ENCODE measurements at regions not wholly inside any gene's neighbourhood (a gene's known extent, or its start where the extent isn't known, plus 50 kb on each side); places are given as distances from the start of the nearest gene placed in this dataset.

DNA sequence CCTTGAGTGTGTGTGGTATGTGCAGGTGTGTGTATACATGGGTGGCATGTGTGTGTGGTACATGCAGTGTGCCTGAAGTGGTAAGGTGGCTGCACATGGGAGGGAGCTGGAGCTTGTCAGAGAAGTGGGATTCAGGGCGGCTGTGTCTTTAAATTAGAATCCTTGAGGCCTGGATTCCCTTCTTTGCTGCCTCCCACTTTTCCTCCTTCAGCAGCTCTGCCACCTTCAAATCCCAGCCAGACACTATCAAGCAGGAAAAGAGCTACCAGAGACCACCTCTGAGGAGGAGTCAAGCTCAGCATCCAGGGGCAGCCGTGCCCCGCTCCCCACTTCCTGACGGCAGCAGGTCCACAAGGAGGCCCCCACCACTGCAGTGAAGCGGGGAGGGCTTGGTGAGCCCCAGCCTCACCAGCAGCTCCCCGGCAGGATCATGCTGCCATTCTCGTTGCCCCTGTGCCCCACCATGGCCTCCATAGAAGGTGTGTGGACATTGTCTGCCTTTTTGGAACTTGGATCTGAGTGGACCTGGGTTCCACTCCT is 131.0 kb upstream of the MLN start:
- Histone ChIP-seq H3K27ac (ENCODE audit: low read length) (no peak overlapping the region), H3K4me1 (ENCODE audit: control insufficient read depth, insufficient read depth, low read length) (peaks cover 3% of the 10 kb centered on the region), H3K9ac (ENCODE audit: low read length in 2 of 2) (no peak overlapping the region), H3K4me3 (ENCODE audit: low read length in 2 of 2) (no peak overlapping the region), H3K27me3 (ENCODE audit: control insufficient read depth in 1 of 2, insufficient read depth in 2 of 2, low read length in 2 of 2) (peaks cover 0 to 10% of the 10 kb centered on the region in 2 donors), H3K9me3 (ENCODE audit: control insufficient read depth in 2 of 2, low read length in 2 of 2) (peaks cover 0 to 3% of the 10 kb centered on the region in 2 donors), H3K36me3 (ENCODE audit: control insufficient read depth in 2 of 2, insufficient read depth in 2 of 2, low read length in 2 of 2) (no peaks in the 10 kb centered on the region)

DNA sequence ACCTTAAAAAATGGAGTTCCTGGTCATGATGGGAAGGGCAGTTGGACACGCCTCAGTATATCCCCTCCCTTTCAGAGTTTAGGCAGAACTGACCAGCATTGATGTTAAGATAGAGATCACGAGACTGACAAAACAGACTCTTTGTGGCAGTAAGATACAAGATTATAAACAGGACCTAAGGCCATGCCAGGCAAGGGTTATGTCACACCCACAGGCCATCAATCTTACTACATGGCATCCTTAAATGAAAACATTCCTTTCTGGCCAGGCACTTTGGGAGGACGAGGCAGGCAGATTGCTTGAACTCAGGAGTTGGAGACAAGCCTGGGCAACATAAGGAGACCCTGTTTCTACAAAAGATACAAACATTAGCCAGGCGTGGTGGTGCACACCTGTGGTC is 129.3 kb upstream of the MLN start:
- Histone ChIP-seq H3K36me3 (ENCODE audit: control insufficient read depth in 2 of 2, insufficient read depth in 2 of 2, low read length in 2 of 2) (no peaks in the 10 kb centered on the region), H3K4me1 (ENCODE audit: control insufficient read depth, insufficient read depth, low read length) (peaks cover 3% of the 10 kb centered on the region), H3K4me3 (ENCODE audit: low read length in 2 of 2) (no peak overlapping the region), H3K9ac (ENCODE audit: low read length in 2 of 2) (no peak overlapping the region), H3K9me3 (ENCODE audit: control insufficient read depth in 2 of 2, low read length in 2 of 2) (peaks cover 0 to 3% of the 10 kb centered on the region in 2 donors), H3K27me3 (ENCODE audit: control insufficient read depth in 1 of 2, insufficient read depth in 2 of 2, low read length in 2 of 2) (peaks cover 0 to 10% of the 10 kb centered on the region in 2 donors), H3K27ac (ENCODE audit: low read length) (no peak overlapping the region)

DNA sequence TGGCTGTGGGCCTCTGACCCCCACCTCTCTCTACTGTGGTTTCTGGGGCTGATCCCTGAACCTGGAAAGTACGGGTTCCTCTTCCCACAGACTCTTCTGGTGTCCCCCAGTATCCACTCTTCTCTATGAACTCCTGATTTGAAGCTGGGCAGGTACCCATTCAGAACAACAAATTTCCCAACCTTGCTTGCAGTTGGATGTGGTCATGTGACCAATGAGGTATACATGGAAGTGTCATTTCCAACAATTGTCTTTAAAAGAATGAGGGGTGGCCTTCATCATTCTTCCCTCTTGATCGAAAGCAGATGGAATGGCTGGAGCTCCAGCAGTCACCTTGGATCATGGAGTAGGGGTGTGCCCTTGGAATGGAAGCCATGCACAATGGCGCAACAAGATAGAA is 128.0 kb upstream of the MLN start:
- peaks cover 0 to 7% of the 10 kb centered on the region in 2 donors for H3K27me3 ChIP-seq (ENCODE audit: control insufficient read depth in 1 of 2, insufficient read depth in 2 of 2, low read length in 2 of 2)
- H3K9ac ChIP-seq (ENCODE audit: low read length in 2 of 2): no peak overlapping the region
- H3K36me3 ChIP-seq (ENCODE audit: control insufficient read depth in 2 of 2, insufficient read depth in 2 of 2, low read length in 2 of 2): no peaks in the 10 kb centered on the region
- no peak overlapping the region for H3K4me3 ChIP-seq (ENCODE audit: low read length in 2 of 2)
- H3K4me1 ChIP-seq (ENCODE audit: control insufficient read depth, insufficient read depth, low read length): peaks cover 3% of the 10 kb centered on the region
- no peak overlapping the region for H3K27ac ChIP-seq (ENCODE audit: low read length)
- peaks cover 0 to under 1% of the 10 kb centered on the region in 2 donors for H3K9me3 ChIP-seq (ENCODE audit: control insufficient read depth in 2 of 2, low read length in 2 of 2)

DNA sequence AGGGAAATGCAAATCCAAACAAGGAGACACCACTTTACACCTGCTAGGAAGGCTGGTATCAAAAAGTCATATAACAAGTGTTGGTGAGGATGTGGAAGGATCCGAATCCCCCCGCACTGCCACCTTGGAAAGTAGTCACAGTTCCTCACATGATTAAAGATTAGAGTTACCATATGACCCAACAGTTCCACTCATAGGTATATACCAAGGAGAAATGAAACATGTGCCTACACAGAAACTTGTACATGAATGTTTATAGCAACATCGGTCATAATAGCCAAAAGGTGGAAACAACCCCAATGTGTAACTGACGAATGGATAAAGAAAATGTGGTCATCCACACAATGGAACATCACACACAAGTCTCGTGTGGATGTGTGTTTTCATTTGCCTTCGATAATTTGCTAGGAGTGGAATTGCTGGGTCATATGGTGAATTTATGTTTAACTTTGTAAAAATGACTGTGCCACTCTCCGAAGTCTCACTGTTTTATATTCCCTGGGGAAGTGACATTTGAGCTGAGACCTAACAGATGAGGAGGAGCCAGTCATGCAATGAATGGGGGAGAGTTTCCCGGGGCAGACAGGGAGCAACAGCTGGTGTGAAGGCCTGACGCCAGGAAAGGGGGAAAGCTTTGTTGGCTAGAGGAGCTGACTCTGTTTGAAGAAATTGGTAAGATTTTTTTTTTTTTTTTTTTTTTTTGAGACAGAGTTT is 125.9 kb upstream of the MLN start:
- no peak overlapping the region for H3K9ac ChIP-seq (ENCODE audit: low read length in 2 of 2)
- H3K27me3 ChIP-seq (ENCODE audit: control insufficient read depth in 1 of 2, insufficient read depth in 2 of 2, low read length in 2 of 2): peaks cover 0 to 3% of the 10 kb centered on the region in 2 donors
- H3K9me3 ChIP-seq (ENCODE audit: control insufficient read depth in 2 of 2, low read length in 2 of 2): no peaks in the 10 kb centered on the region
- no peaks in the 10 kb centered on the region for H3K36me3 ChIP-seq (ENCODE audit: control insufficient read depth in 2 of 2, insufficient read depth in 2 of 2, low read length in 2 of 2)
- peaks cover 3% of the 10 kb centered on the region for H3K4me1 ChIP-seq (ENCODE audit: control insufficient read depth, insufficient read depth, low read length)
- no peak overlapping the region for H3K27ac ChIP-seq (ENCODE audit: low read length)
- no peak overlapping the region for H3K4me3 ChIP-seq (ENCODE audit: low read length in 2 of 2)

DNA sequence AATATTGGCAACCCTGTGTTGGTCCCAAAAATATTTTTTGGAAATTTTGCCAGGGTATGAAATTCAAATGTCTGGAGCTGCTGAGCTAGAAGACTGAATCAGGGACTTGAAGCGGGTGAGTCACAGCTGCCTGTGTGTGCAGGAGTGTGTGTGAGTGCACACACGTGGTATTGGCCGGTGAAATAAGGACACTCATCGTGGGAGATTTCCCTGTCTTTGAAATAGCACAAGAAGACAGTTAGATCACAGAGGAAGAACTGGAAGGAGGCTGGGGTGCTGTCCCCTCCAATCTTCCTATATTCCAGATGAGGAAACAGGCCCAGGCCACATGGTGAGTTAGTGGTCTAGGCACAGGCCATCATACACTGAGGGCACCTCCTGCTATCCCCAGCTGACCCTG is 123.8 kb upstream of the MLN start:
- Histone ChIP-seq H3K9me3 (ENCODE audit: control insufficient read depth in 2 of 2, low read length in 2 of 2) (no peaks in the 10 kb centered on the region), H3K9ac (ENCODE audit: low read length in 2 of 2) (no peak overlapping the region), H3K27me3 (ENCODE audit: control insufficient read depth in 1 of 2, insufficient read depth in 2 of 2, low read length in 2 of 2) (no peaks in the 10 kb centered on the region), H3K4me1 (ENCODE audit: control insufficient read depth, insufficient read depth, low read length) (peaks cover 3% of the 10 kb centered on the region), H3K27ac (ENCODE audit: low read length) (no peak overlapping the region), H3K4me3 (ENCODE audit: low read length in 2 of 2) (no peak overlapping the region), H3K36me3 (ENCODE audit: control insufficient read depth in 2 of 2, insufficient read depth in 2 of 2, low read length in 2 of 2) (no peaks in the 10 kb centered on the region)

DNA sequence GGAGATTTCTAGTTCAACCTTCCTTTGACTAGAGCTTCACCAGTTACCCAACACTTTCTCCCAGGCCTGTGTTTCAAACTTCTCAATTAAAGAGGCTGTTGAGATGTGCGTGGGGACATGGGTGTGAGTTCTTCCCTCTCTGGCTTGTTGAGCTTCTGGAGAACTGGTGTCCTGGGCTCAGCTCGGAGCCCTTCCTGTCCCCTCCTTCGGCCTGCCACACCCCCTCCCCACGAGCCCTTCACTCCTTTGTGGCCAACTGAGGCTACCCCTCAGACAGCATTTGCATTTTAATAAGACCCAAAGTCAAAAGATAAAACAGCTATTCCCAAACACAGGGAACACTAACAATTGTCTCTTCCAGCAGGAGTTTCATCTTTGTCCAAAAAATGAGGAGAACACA is 123.3 kb upstream of the MLN start:
- Histone ChIP-seq H3K36me3 (ENCODE audit: control insufficient read depth in 2 of 2, insufficient read depth in 2 of 2, low read length in 2 of 2) (no peaks in the 10 kb centered on the region), H3K9me3 (ENCODE audit: control insufficient read depth in 2 of 2, low read length in 2 of 2) (no peaks in the 10 kb centered on the region), H3K4me3 (ENCODE audit: low read length in 2 of 2) (no peak overlapping the region), H3K4me1 (ENCODE audit: control insufficient read depth, insufficient read depth, low read length) (peaks cover 3% of the 10 kb centered on the region), H3K27me3 (ENCODE audit: control insufficient read depth in 1 of 2, insufficient read depth in 2 of 2, low read length in 2 of 2) (no peaks in the 10 kb centered on the region), H3K9ac (ENCODE audit: low read length in 2 of 2) (no peak overlapping the region), H3K27ac (ENCODE audit: low read length) (no peak overlapping the region)

DNA sequence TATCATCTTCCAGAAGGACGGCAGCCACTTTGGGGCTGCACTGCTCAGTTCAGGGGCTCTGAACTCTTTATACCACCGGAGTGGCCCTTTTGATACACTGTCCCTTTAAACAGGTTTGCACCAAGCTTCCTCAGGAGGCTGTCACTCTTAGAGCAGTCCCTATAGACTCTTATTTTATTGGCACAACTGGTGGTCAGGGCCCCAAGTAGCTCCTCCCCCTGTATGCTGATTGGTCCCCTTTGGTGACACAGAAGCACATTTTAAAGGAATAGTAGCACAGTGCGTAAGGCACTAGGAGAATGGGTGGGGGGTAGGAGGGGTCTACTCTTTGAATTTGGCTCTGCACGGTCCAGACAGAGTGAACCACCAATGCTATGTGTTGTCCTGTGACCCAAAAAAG is 122.6 kb upstream of the MLN start:
- no peak overlapping the region for H3K4me3 ChIP-seq (ENCODE audit: low read length in 2 of 2)
- no peaks in the 10 kb centered on the region for H3K9me3 ChIP-seq (ENCODE audit: control insufficient read depth in 2 of 2, low read length in 2 of 2)
- H3K27me3 ChIP-seq (ENCODE audit: control insufficient read depth in 1 of 2, insufficient read depth in 2 of 2, low read length in 2 of 2): no peaks in the 10 kb centered on the region
- H3K27ac ChIP-seq (ENCODE audit: low read length): no peak overlapping the region
- H3K9ac ChIP-seq (ENCODE audit: low read length in 2 of 2): no peak overlapping the region
- peaks cover 3% of the 10 kb centered on the region for H3K4me1 ChIP-seq (ENCODE audit: control insufficient read depth, insufficient read depth, low read length)
- no peaks in the 10 kb centered on the region for H3K36me3 ChIP-seq (ENCODE audit: control insufficient read depth in 2 of 2, insufficient read depth in 2 of 2, low read length in 2 of 2)

DNA sequence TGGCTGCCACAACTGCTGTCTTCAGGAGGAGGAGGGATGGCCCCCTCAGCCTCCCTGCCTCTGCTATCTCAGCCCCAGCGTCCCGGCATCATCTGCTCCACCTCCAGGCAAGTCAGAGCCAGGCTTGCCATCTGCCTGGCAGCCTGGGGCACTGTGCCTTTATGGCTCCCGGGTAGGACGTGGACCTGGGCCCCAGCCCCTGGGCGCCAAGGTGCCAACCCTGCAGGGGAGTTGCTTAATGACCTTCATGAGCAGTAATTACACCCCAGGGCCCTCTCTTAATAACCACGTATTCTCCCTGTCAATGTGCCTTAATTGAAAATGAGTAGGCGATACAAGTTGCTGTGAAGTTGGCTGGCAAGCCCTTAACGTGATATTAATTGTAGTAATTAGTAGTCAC is 122.1 kb upstream of the MLN start:
- H3K4me1 ChIP-seq (ENCODE audit: control insufficient read depth, insufficient read depth, low read length): peaks cover 3% of the 10 kb centered on the region
- no peaks in the 10 kb centered on the region for H3K27me3 ChIP-seq (ENCODE audit: control insufficient read depth in 1 of 2, insufficient read depth in 2 of 2, low read length in 2 of 2)
- no peak overlapping the region for H3K27ac ChIP-seq (ENCODE audit: low read length)
- no peaks in the 10 kb centered on the region for H3K9me3 ChIP-seq (ENCODE audit: control insufficient read depth in 2 of 2, low read length in 2 of 2)
- H3K9ac ChIP-seq (ENCODE audit: low read length in 2 of 2): no peak overlapping the region
- H3K4me3 ChIP-seq (ENCODE audit: low read length in 2 of 2): no peak overlapping the region
- no peaks in the 10 kb centered on the region for H3K36me3 ChIP-seq (ENCODE audit: control insufficient read depth in 2 of 2, insufficient read depth in 2 of 2, low read length in 2 of 2)

DNA sequence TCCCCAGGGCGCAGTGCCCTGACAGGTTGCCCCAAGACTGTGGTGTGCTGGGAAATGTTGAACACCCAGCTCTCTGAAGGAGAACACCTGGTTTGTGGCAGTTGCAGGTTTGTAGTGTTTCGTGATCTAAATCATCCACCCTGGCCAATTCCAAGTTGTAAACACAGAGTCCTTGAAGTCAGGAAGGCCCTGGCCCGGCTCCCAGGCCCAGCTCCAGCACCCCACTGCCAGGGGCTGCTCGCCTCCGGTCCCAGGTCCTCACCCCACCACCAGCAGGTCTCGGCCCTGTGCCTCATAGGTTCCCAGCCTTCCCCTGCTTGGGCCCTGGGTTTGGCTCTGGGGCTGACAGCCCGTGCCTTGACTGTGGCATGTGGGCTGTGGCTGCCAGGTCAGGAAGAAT is 121.4 kb upstream of the MLN start:
- Histone ChIP-seq H3K27me3 (ENCODE audit: control insufficient read depth in 1 of 2, insufficient read depth in 2 of 2, low read length in 2 of 2) (no peaks in the 10 kb centered on the region), H3K36me3 (ENCODE audit: control insufficient read depth in 2 of 2, insufficient read depth in 2 of 2, low read length in 2 of 2) (no peaks in the 10 kb centered on the region), H3K9me3 (ENCODE audit: control insufficient read depth in 2 of 2, low read length in 2 of 2) (no peaks in the 10 kb centered on the region), H3K4me3 (ENCODE audit: low read length in 2 of 2) (no peak overlapping the region), H3K9ac (ENCODE audit: low read length in 2 of 2) (no peak overlapping the region), H3K27ac (ENCODE audit: low read length) (no peak overlapping the region), H3K4me1 (ENCODE audit: control insufficient read depth, insufficient read depth, low read length) (no peaks in the 10 kb centered on the region)

DNA sequence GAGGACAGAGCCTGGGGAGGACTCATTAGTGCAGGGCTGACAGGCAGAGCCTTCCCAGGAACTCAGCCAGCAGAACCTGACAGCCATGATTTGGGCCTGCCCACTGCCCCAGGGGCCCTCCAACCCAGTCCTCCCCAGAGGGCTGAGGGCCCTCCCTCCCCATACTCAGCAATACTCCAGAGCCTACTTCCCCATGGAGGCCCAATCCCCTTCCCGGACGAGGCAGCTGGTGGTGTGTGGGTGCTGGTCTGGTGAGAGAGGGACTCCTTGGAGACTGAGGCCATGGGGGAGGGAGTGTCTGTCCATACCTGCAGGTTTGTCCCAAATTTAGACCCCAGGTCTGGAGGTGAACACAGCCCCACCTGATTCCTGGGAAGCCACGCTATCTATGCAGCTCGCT is 120.9 kb upstream of the MLN start:
- Histone ChIP-seq H3K9me3 (ENCODE audit: control insufficient read depth in 2 of 2, low read length in 2 of 2) (no peaks in the 10 kb centered on the region), H3K27me3 (ENCODE audit: control insufficient read depth in 1 of 2, insufficient read depth in 2 of 2, low read length in 2 of 2) (no peaks in the 10 kb centered on the region), H3K9ac (ENCODE audit: low read length in 2 of 2) (no peak overlapping the region), H3K27ac (ENCODE audit: low read length) (no peak overlapping the region), H3K4me1 (ENCODE audit: control insufficient read depth, insufficient read depth, low read length) (no peaks in the 10 kb centered on the region), H3K4me3 (ENCODE audit: low read length in 2 of 2) (no peak overlapping the region), H3K36me3 (ENCODE audit: control insufficient read depth in 2 of 2, insufficient read depth in 2 of 2, low read length in 2 of 2) (no peaks in the 10 kb centered on the region)

DNA sequence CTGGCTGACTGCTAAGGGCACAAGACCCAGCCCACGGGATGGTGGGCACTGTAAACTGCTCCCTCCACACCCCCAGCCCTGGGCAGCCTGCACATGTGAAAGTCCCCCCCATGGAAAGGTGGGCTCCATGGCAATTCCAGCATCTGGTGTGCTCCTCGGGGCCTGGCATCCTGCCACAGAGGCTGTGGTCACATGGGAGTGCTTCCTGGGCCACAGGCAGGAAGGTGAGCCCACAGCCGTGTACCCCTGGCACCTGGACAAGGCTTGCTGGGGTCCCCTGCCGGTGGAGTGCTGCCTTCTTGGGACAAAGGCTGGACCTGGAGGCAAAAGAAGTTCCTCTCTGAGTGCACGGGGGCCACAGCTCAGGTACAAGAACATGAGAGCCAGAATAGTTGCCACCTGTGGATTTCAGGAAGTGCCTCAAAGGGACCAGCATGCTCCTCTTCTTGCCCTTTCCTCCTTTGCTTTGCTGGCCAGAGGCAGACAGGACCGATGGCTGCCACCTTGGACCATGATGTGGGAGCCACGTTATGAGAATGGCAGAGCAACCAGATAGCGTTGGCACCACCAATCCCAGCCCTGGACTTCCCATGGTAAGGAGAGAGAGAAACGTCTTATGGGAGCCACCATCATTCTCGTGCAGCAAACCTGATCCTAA is 120.2 kb upstream of the MLN start:
- H3K9me3 ChIP-seq (ENCODE audit: control insufficient read depth in 2 of 2, low read length in 2 of 2): no peaks in the 10 kb centered on the region
- H3K27ac ChIP-seq (ENCODE audit: low read length): no peak overlapping the region
- no peaks in the 10 kb centered on the region for H3K36me3 ChIP-seq (ENCODE audit: control insufficient read depth in 2 of 2, insufficient read depth in 2 of 2, low read length in 2 of 2)
- no peak overlapping the region for H3K4me3 ChIP-seq (ENCODE audit: low read length in 2 of 2)
- H3K9ac ChIP-seq (ENCODE audit: low read length in 2 of 2): no peak overlapping the region
- no peaks in the 10 kb centered on the region for H3K27me3 ChIP-seq (ENCODE audit: control insufficient read depth in 1 of 2, insufficient read depth in 2 of 2, low read length in 2 of 2)
- H3K4me1 ChIP-seq (ENCODE audit: control insufficient read depth, insufficient read depth, low read length): no peaks in the 10 kb centered on the region

Data from stomach smooth muscle (tissue), 2 donors.